Loucy (cell line): ENCODE measurements at regions not wholly inside any gene's neighbourhood (a gene's known extent, or its start where the extent isn't known, plus 50 kb on each side); places are given as distances from the start of the nearest gene placed in this dataset.

Experiments
- H2AFZ ChIP-seq: fragments of 200-600 bp; sonication (generic); 2 replicates; pipeline ENCODE4 v1.6.0; 2016; ENCODE audit warnings: antibody characterized with exemption, mild to moderate bottlenecking, low read length, moderate library complexity
- H3F3A ChIP-seq: fragments of 200-600 bp; 2 replicates; pipeline ENCODE4 v1.6.0; 2016; ENCODE audit warnings: antibody characterized with exemption, low read depth, mild to moderate bottlenecking
- H3K27me3 ChIP-seq: fragments of 200-600 bp; sonication (generic); 2 replicates; pipeline ENCODE4 v1.6.1; 2014; ENCODE audit warnings: low read length, mild to moderate bottlenecking; ENCODE audit not compliant: insufficient read depth, poor library complexity, severe bottlenecking
- H3K36me3 ChIP-seq: fragments of 200-600 bp; sonication (generic); 2 replicates; pipeline ENCODE4 v1.6.1; 2016; ENCODE audit warnings: low read length; ENCODE audit not compliant: insufficient read depth
- H3K4me1 ChIP-seq: fragments of 200-600 bp; sonication (generic); 2 replicates; pipeline ENCODE4 v1.5.1; 2014; ENCODE audit warnings: low read length, mild to moderate bottlenecking; ENCODE audit not compliant: insufficient read depth, poor library complexity, severe bottlenecking
- H3K4me2 ChIP-seq: fragments of 200-600 bp; sonication (generic); 2 replicates; pipeline ENCODE4 v1.6.0; 2014; ENCODE audit warnings: antibody characterized with exemption, low read length, low read depth, mild to moderate bottlenecking; ENCODE audit not compliant: poor library complexity, severe bottlenecking
- H3K4me3 ChIP-seq: fragments of 200-600 bp; sonication (generic); 2 replicates; pipeline ENCODE4 v1.5.1; 2014; ENCODE audit warnings: low read length, mild to moderate bottlenecking, mixed read lengths; ENCODE audit not compliant: poor library complexity, severe bottlenecking
- H3K79me2 ChIP-seq: fragments of 200-600 bp; sonication (generic); 2 replicates; pipeline ENCODE4 v1.6.1; 2014; ENCODE audit warnings: low read length; ENCODE audit not compliant: insufficient read depth
- H3K9ac ChIP-seq: fragments of 200-600 bp; sonication (generic); 2 replicates; pipeline ENCODE4 v1.6.0; 2014; ENCODE audit warnings: mild to moderate bottlenecking, low read depth, low read length, moderate library complexity; ENCODE audit not compliant: poor library complexity, severe bottlenecking
- H3K9me2 ChIP-seq: fragments of 200-600 bp; sonication (generic); replicated peaks from 2 replicates; pipeline ENCODE4 v1.6.1; 2016; ENCODE audit warnings: low read depth, low read length, mixed read lengths
- H3K9me3 ChIP-seq: fragments of 200-600 bp; sonication (generic); 2 replicates; pipeline ENCODE4 v1.6.1; 2014; ENCODE audit warnings: mild to moderate bottlenecking, antibody characterized with exemption, low read length, low read depth; ENCODE audit not compliant: insufficient read depth
- H4K20me1 ChIP-seq: fragments of 200-600 bp; sonication (generic); 2 replicates; pipeline ENCODE4 v1.6.0; 2014; ENCODE audit warnings: antibody characterized with exemption, low read length, mild to moderate bottlenecking; ENCODE audit not compliant: insufficient read depth, poor library complexity, severe bottlenecking
- CTCF ChIP-seq: fragments of 200-600 bp; sonication (generic); conservative IDR thresholded peaks from 2 replicates; pipeline ENCODE4 v1.5.1; 2014; ENCODE audit warnings: mild to moderate bottlenecking, antibody characterized with exemption, low read length
- EZH2phosphoT487 ChIP-seq: fragments of 200-600 bp; IDR thresholded peaks from 2 replicates; pipeline ENCODE4 v1.6.1; 2018; ENCODE audit warnings: antibody characterized with exemption, mild to moderate bottlenecking, moderate library complexity, borderline replicate concordance

- Histone ChIP-seq H3K27me3 (no peaks in the 10 kb centered on the region), H3K4me2 (no peak overlapping the region), H3K4me3 (no peak overlapping the region), H3K9me2 (no peaks in the 10 kb centered on the region), H3K9me3 (no peaks in the 10 kb centered on the region), H3K9ac (no peak overlapping the region), H3K79me2 (no peaks in the 10 kb centered on the region), H3F3A (no peaks in the 10 kb centered on the region), H3K36me3 (no peaks in the 10 kb centered on the region), H2AFZ (no peak overlapping the region), H3K4me1 (no peaks in the 10 kb centered on the region), H4K20me1 (no peaks in the 10 kb centered on the region)
- no peak for TF ChIP-seq CTCF
- TF ChIP-seq EZH2phosphoT487 = no peak
These were observed 98.4 kb upstream of the PFN2 start for GRCh38 chr3:150069154-150069527.

- H3K4me2 ChIP-seq = no peak overlapping the region
- no peaks in the 10 kb centered on the region for H3K9me3 ChIP-seq
- TF ChIP-seq CTCF (no peak), EZH2phosphoT487 (no peak)
These were observed 97.9 kb upstream of the PFN2 start for GRCh38 chr3:150068440-150069153.

GRCh38 chr3:150067561-150067960 is 96.9 kb upstream of the PFN2 start:
- no peaks in the 10 kb centered on the region for H3K9me3 ChIP-seq
- no peak overlapping the region for H3K9ac ChIP-seq
- no peaks in the 10 kb centered on the region for H3K27me3 ChIP-seq
- H3K4me2 ChIP-seq = no peak overlapping the region
- H3K4me1 ChIP-seq = no peaks in the 10 kb centered on the region
- H3K9me2 ChIP-seq = no peaks in the 10 kb centered on the region
- no peaks in the 10 kb centered on the region for H4K20me1 ChIP-seq
- H3F3A ChIP-seq = no peaks in the 10 kb centered on the region
- no peak for TF ChIP-seq EZH2phosphoT487
- no peak for TF ChIP-seq CTCF
- H3K36me3 ChIP-seq = no peaks in the 10 kb centered on the region
- H3K4me3 ChIP-seq = no peak overlapping the region
- H2AFZ ChIP-seq = no peak overlapping the region
- H3K79me2 ChIP-seq = no peaks in the 10 kb centered on the region

More at GRCh38 chr3:150068440-150069153, 97.9 kb upstream of the PFN2 start:
- H4K20me1 ChIP-seq = no peaks in the 10 kb centered on the region
- no peak overlapping the region for H2AFZ ChIP-seq
- no peaks in the 10 kb centered on the region for H3K4me1 ChIP-seq
- no peak overlapping the region for H3K9ac ChIP-seq
- no peaks in the 10 kb centered on the region for H3K9me2 ChIP-seq
- no peak overlapping the region for H3K4me3 ChIP-seq
- H3K79me2 ChIP-seq = no peaks in the 10 kb centered on the region
- H3K36me3 ChIP-seq = no peaks in the 10 kb centered on the region
- no peaks in the 10 kb centered on the region for H3K27me3 ChIP-seq
- H3F3A ChIP-seq = no peaks in the 10 kb centered on the region
